H1 (cell line): ENCODE measurements at regions not wholly inside any gene's neighbourhood (a gene's known extent, or its start where the extent isn't known, plus 50 kb on each side); places are given as distances from the start of the nearest gene placed in this dataset.

ENCODE experiments used
- CTCF ChIA-PET: fragments of 300-600 bp; sonication (Branson Sonifier 250); formaldehyde crosslinking; loops from one replicate; lab custom pipeline; 2021; ENCODE audit not compliant: partially characterized antibody; lab: Charles Lee
- POLR2A ChIA-PET: fragments of 300-600 bp; sonication (Branson Sonifier 250); formaldehyde crosslinking; loops from one replicate; lab custom pipeline; 2021; ENCODE audit warnings: inconsistent platforms; ENCODE audit not compliant: partially characterized antibody; lab: Charles Lee
- DNase-seq, 2 experiments: peaks; one replicate each; pipeline versions ENCODE4 v3.0.0 to v3.0.0-alpha.2; 2010 to 2022; ENCODE audit warnings: low spot score in 2 of 2, low read depth in 1 of 2, mixed read lengths in 1 of 2
- FAIRE-seq: peaks from 2 replicates; lab custom pipeline; 2011; peaks lifted over from hg19 to GRCh38; lab: Jason Lieb, UNC
- H2AFZ ChIP-seq: 2 replicates; pipeline ENCODE4 v1.8.1; 2012; ENCODE audit warnings: low read length, inconsistent platforms
- H2AK5ac ChIP-seq: 2 replicates; pipeline ENCODE4 v1.6.1; 2013; ENCODE audit warnings: low read depth, low read length
- H2BK120ac ChIP-seq: replicated peaks from 2 replicates; pipeline ENCODE3; 2013; ENCODE audit warnings: low read depth, low read length, inconsistent platforms
- H2BK12ac ChIP-seq: 2 replicates; pipeline ENCODE4 v1.6.1; 2013; ENCODE audit warnings: low read depth, low read length
- H2BK15ac ChIP-seq: 2 replicates; pipeline ENCODE4 v1.6.1; 2013; ENCODE audit warnings: low read length
- H2BK20ac ChIP-seq: 2 replicates; pipeline ENCODE4 v1.6.1; 2013; ENCODE audit warnings: low read length
- H2BK5ac ChIP-seq: 2 replicates; pipeline ENCODE4 v1.6.1; 2013; ENCODE audit warnings: low read depth, low read length
- H3K14ac ChIP-seq: 2 replicates; pipeline ENCODE4 v1.6.1; 2013; ENCODE audit warnings: inconsistent platforms; ENCODE audit not compliant: insufficient read length
- H3K18ac ChIP-seq: 2 replicates; pipeline ENCODE4 v1.6.1; 2013; ENCODE audit warnings: low read length; ENCODE audit errors: extremely low read depth
- H3K23ac ChIP-seq: 2 replicates; pipeline ENCODE4 v1.6.1; 2013; ENCODE audit warnings: inconsistent platforms; ENCODE audit not compliant: insufficient read length
- H3K23me2 ChIP-seq: 2 replicates; pipeline ENCODE4 v1.6.1; 2013; ENCODE audit warnings: low read depth, low read length
- H3K27ac ChIP-seq: 2 replicates; pipeline ENCODE4 v1.6.1; 2011; ENCODE audit warnings: low read depth, low read length, inconsistent platforms
- H3K27me3 ChIP-seq, 4 experiments: replicated peaks in 1 of 4; 1 replicate in 1 of 4; 2 replicates in 3 of 4; pipeline versions ENCODE4 v1.6.1 to v1.8.1; 2011 to 2013; ENCODE audit warnings: low read length in 3 of 4, mild to moderate bottlenecking in 3 of 4, inconsistent platforms in 2 of 4, mixed read lengths in 2 of 4, moderate library complexity in 1 of 4; ENCODE audit not compliant: control insufficient read depth in 3 of 4, insufficient read depth in 3 of 4; ENCODE audit errors: extremely low read depth in 1 of 4
- H3K36me3 ChIP-seq, 4 experiments: 2 replicates each; pipeline versions ENCODE4 v1.6.1 to v1.8.1; 2011 to 2013; ENCODE audit warnings: mild to moderate bottlenecking in 4 of 4, low read length in 3 of 4, moderate library complexity in 2 of 4, control low read depth in 1 of 4, inconsistent platforms in 1 of 4; ENCODE audit not compliant: insufficient read depth in 4 of 4, control insufficient read depth in 2 of 4
- H3K4ac ChIP-seq: replicated peaks from 2 replicates; pipeline ENCODE3; 2013; ENCODE audit warnings: low read length, low read depth, mixed read lengths, inconsistent platforms; ENCODE audit not compliant: insufficient read length
- H3K4me1 ChIP-seq, 4 experiments: replicated peaks in 1 of 4; 1 replicate in 1 of 4; 2 replicates in 3 of 4; pipeline versions ENCODE4 v1.6.1 to v1.8.1; 2011 to 2013; ENCODE audit warnings: low read length in 3 of 4, inconsistent platforms in 2 of 4, mixed read lengths in 1 of 4; ENCODE audit not compliant: insufficient read depth in 4 of 4, control insufficient read depth in 3 of 4
- H3K4me2 ChIP-seq, 2 experiments: 2 replicates each; pipeline versions ENCODE4 v1.6.1 to v1.8.1; 2011 to 2013; ENCODE audit warnings: low read depth in 2 of 2, low read length in 2 of 2, control low read depth in 1 of 2, inconsistent platforms in 1 of 2, mild to moderate bottlenecking in 1 of 2; ENCODE audit not compliant: insufficient read depth in 1 of 2
- H3K4me3 ChIP-seq, 4 experiments: fragments of 200-600, 300-600 bp in 1 of 4; sonication (generic), shearing (Covaris generic), sonication (Bioruptor Twin) in 1 of 4; 2 replicates each; pipeline versions ENCODE4 v1.5.1 to v1.8.1; 2011 to 2016; ENCODE audit warnings: low read length in 4 of 4, low read depth in 3 of 4, control low read depth in 2 of 4, inconsistent platforms in 2 of 4, mild to moderate bottlenecking in 2 of 4, mixed read lengths in 1 of 4, moderate library complexity in 1 of 4; ENCODE audit not compliant: insufficient read depth in 2 of 4; ENCODE audit errors: extremely low read depth in 1 of 4
- H3K56ac ChIP-seq: replicated peaks from 2 replicates; pipeline ENCODE3; 2013; ENCODE audit warnings: low read depth, mild to moderate bottlenecking, mixed read lengths, low read length, inconsistent platforms; ENCODE audit not compliant: insufficient read length
- H3K79me1 ChIP-seq: 2 replicates; pipeline ENCODE4 v1.6.1; 2013; ENCODE audit warnings: low read depth, low read length, control low read depth
- H3K79me2 ChIP-seq, 2 experiments: 2 replicates each; pipeline versions ENCODE4 v1.6.1 to v1.8.1; 2012 to 2013; ENCODE audit warnings: low read length in 2 of 2, mild to moderate bottlenecking in 2 of 2, inconsistent platforms in 1 of 2; ENCODE audit not compliant: insufficient read depth in 2 of 2, control insufficient read depth in 1 of 2
- H3K9ac ChIP-seq, 4 experiments: replicated peaks in 1 of 4; 1 replicate in 1 of 4; 2 replicates in 3 of 4; pipeline versions ENCODE4 v1.6.1 to v1.8.1; 2011 to 2013; ENCODE audit warnings: low read depth in 3 of 4, low read length in 3 of 4, control low read depth in 2 of 4, mild to moderate bottlenecking in 2 of 4, moderate library complexity in 2 of 4, inconsistent platforms in 1 of 4; ENCODE audit errors: extremely low read depth in 1 of 4
- H3K9me3 ChIP-seq, 2 experiments: 2 replicates each; pipeline versions ENCODE4 v1.6.1 to v1.8.1; 2012 to 2013; ENCODE audit warnings: mild to moderate bottlenecking in 2 of 2, moderate library complexity in 2 of 2, control low read depth in 1 of 2, inconsistent platforms in 1 of 2, low read depth in 1 of 2, low read length in 1 of 2, mixed read lengths in 1 of 2; ENCODE audit not compliant: insufficient read depth in 2 of 2
- H4K20me1 ChIP-seq, 2 experiments: replicated peaks in 1 of 2; 2 replicates each; pipeline versions ENCODE3 to v1.8.1; 2011 to 2013; ENCODE audit warnings: inconsistent platforms in 2 of 2, low read length in 2 of 2, mild to moderate bottlenecking in 1 of 2; ENCODE audit not compliant: insufficient read depth in 2 of 2, control insufficient read depth in 1 of 2
- H4K5ac ChIP-seq: 2 replicates; pipeline ENCODE4 v1.6.1; 2013; ENCODE audit warnings: low read length, low read depth, mixed read lengths, inconsistent platforms; ENCODE audit not compliant: insufficient read length
- H4K8ac ChIP-seq: 2 replicates; pipeline ENCODE4 v1.8.0; 2013; ENCODE audit warnings: mild to moderate bottlenecking, moderate library complexity, low read length, inconsistent platforms; ENCODE audit not compliant: insufficient read depth; ENCODE audit errors: extremely low read depth
- H4K91ac ChIP-seq: replicated peaks from 2 replicates; pipeline ENCODE3; 2013; ENCODE audit warnings: low read length, mixed read lengths, inconsistent platforms; ENCODE audit not compliant: insufficient read length
- CEBPB ChIP-seq: IDR thresholded peaks from 2 replicates; pipeline ENCODE4 v1.6.1; 2012; ENCODE audit warnings: low read depth, low read length
- JUN ChIP-seq: IDR thresholded peaks from 2 replicates; pipeline ENCODE4 v1.6.1; 2011; ENCODE audit warnings: low read depth, mild to moderate bottlenecking, improper control_type of control experiment, low read length
- POLR2AphosphoS5 ChIP-seq: IDR thresholded peaks from 2 replicates; pipeline ENCODE4 v1.6.1; 2011; ENCODE audit warnings: low read depth, low read length
- RAD21 ChIP-seq, 2 experiments: IDR thresholded peaks in 1 of 2; conservative IDR thresholded peaks in 1 of 2; 2 replicates each; pipeline ENCODE4 v1.6.1; 2011; ENCODE audit warnings: low read depth in 2 of 2, low read length in 2 of 2, improper control_type of control experiment in 1 of 2, inconsistent platforms in 1 of 2, mild to moderate bottlenecking in 1 of 2, moderate library complexity in 1 of 2
- SIRT6 ChIP-seq: IDR thresholded peaks from one replicate; pipeline ENCODE4 v1.7.1; 2012; ENCODE audit warnings: low read length, inconsistent platforms
- SRF ChIP-seq: IDR thresholded peaks from 2 replicates; pipeline ENCODE4 v1.6.1; 2011; ENCODE audit warnings: mild to moderate bottlenecking, low read depth, low read length, moderate library complexity
- ZNF274 ChIP-seq: IDR thresholded peaks from 2 replicates; pipeline ENCODE4 v1.7.0; 2012; ENCODE audit warnings: low read length, borderline replicate concordance; ENCODE audit errors: extremely low read depth
- WGBS, 2 experiments: shearing (Covaris generic) in 1 of 2; methylation state at CpG; one replicate each; pipeline versions ENCODE4 v1.1.6 to v1.1.7; 2013 to 2015; ENCODE audit warnings: low lambda C conversion rate in 2 of 2, mixed read lengths in 2 of 2, inconsistent platforms in 1 of 2, low coverage in 1 of 2, missing lambda C conversion rate in 1 of 2; ENCODE audit not compliant: insufficient replicate concordance in 2 of 2, insufficient coverage in 1 of 2, insufficient read length in 1 of 2; ENCODE audit errors: extremely low coverage in 1 of 2, missing lambda C conversion rate in 1 of 2; 5-methylcytosine and 5-hydroxymethylcytosine counted together

DNA sequence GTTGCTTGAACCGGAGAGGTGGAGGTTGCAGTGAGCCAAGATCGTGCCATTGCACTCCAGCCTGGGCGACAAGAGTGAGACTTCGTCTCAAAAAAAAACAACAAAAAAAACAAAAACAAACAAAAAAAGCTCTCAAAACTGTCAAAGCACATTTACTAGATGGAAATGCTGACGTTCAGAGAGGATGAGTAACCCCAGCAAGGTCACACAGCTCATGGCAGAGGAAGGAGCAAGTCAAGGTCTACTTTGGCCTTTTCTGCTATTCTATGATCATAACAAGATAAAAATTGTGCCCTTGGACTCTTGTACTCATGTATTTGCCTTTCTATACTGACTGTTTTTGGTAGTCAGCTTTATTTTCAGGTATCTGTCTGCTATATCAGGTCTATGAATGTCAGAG, 109.5 kb downstream of the ARL6IP6 start:
- H2AK5ac ChIP-seq, result no peak overlapping the region
- H3K79me1 ChIP-seq, result no peaks in the 10 kb centered on the region
- TF ChIP-seq RAD21 (IDR thresholded peaks at IDR 0.05 in 1 of 2, conservative IDR thresholded peaks at IDR 0.05 in 1 of 2; ENCODE audit: low read depth in 2 of 2, low read length in 2 of 2) (no peak), CEBPB (no peak), ZNF274 (no peak), SRF (no peak), JUN (no peak), POLR2AphosphoS5 (no peak), SIRT6 (no peak)
- no peaks in the 10 kb centered on the region for H4K20me1 ChIP-seq
- H3K4me3 ChIP-seq, result no peak overlapping the region
- H3K36me3 ChIP-seq, result no peaks in the 10 kb centered on the region
- H4K5ac ChIP-seq, result no peak overlapping the region
- no peak overlapping the region for H4K91ac ChIP-seq
- no peak overlapping the region for H2BK5ac ChIP-seq
- CTCF ChIA-PET, result interaction anchor here (1.3 to 6.3 kb wide), 2 partner anchors 14 to 34 kb away, joined by 4 to 21 read pairs; no protein-coding TSS in a partner anchor
- H3K14ac ChIP-seq, result no peak overlapping the region
- no peaks in the 10 kb centered on the region for H3K79me2 ChIP-seq
- H3K9ac ChIP-seq, result no peak overlapping the region
- no peak for FAIRE-seq
- H2AFZ ChIP-seq, result no peak overlapping the region
- no peak overlapping the region for H3K4ac ChIP-seq
- peaks cover 0 to 3% (median under 1%) of the 10 kb centered on the region in 4 experiments; a peak in 2 of 7 replicates for H3K4me1 ChIP-seq
- H2BK20ac ChIP-seq, result no peak overlapping the region
- H3K23me2 ChIP-seq, result no peaks in the 10 kb centered on the region
- H3K27ac ChIP-seq, result no peak overlapping the region
- no peak overlapping the region for H3K23ac ChIP-seq
- no peaks in the 10 kb centered on the region for H3K27me3 ChIP-seq
- 93% methylated on average over 5 of the region's 5 CpGs; no CpG with 5 or more reads in 1 of the 2 experiments for WGBS, 2 experiments
- no peak overlapping the region for H2BK12ac ChIP-seq
- DNase-seq, result no peak
- H3K4me2 ChIP-seq, result no peak overlapping the region
- no peak overlapping the region for H2BK15ac ChIP-seq
- POLR2A ChIA-PET, result no interaction called here
- no peak overlapping the region for H4K8ac ChIP-seq
- no peak overlapping the region for H3K56ac ChIP-seq
- no peaks in the 10 kb centered on the region for H3K9me3 ChIP-seq
- H3K18ac ChIP-seq, result no peak overlapping the region
- H2BK120ac ChIP-seq, result no peak overlapping the region
